T-helper 1 cell treated with Interleukin-12 subunit alpha and Interleukin-12 subunit beta and Interleukin-4 antibody, amounts not matched to agents 30 μg/mL and 1 μg/mL, for 36 hours (primary cell): ENCODE measurements at regions not wholly inside any gene's neighbourhood (a gene's known extent, or its start where the extent isn't known, plus 50 kb on each side); places are given as distances from the start of the nearest gene placed in this dataset.

ENCODE experiments used
- H3K27ac Mint-ChIP-seq: one replicate; pipeline ENCODE4 v1.8.0; 2021; ENCODE audit warnings: mild to moderate bottlenecking, mixed read lengths
- H3K27me3 Mint-ChIP-seq: one replicate; pipeline ENCODE4 v1.8.0; 2021; ENCODE audit warnings: low read depth, mixed read lengths
- H3K36me3 Mint-ChIP-seq: one replicate; pipeline ENCODE4 v1.8.0; 2021; ENCODE audit warnings: low read depth, mixed read lengths
- H3K4me1 Mint-ChIP-seq: one replicate; pipeline ENCODE4 v1.8.0; 2021; ENCODE audit warnings: low read depth, mixed read lengths
- H3K4me3 Mint-ChIP-seq: one replicate; pipeline ENCODE4 v1.8.0; 2021; ENCODE audit warnings: mild to moderate bottlenecking, moderate library complexity, mixed read lengths
- H3K9me3 Mint-ChIP-seq: one replicate; pipeline ENCODE4 v1.8.0; 2021; ENCODE audit warnings: mixed read lengths

DNA sequence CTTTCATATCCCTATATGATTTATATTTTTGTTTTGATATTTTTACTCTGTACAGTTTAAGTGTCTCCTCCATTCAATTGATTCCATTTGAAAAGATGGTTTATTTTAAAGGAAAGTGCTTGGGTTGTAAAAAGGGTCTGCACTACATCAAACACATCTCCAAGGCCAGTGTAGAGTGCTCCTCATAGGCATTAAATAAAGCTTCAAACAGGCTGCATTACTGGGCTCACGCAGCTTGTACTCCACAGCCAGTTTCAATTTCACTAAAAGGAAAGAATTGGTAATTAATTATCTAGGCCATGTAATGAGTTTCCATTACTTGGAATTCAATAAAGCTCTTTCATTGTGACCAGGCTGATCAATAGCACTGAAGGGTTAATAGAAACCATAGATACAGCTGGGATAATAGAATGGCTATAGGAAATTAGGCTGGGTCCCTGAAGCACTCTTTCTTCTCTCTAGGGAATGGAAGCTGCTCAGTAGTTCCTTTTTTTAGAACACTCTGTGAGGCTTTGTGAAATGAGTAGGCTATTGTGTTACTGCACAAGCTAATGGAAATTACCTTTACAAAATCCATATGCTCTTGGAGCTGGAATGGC, 442.2 kb downstream of the RNF144B start:
- Mint-ChIP-seq H3K4me1 (no peaks in the 10 kb centered on the region), H3K36me3 (no peaks in the 10 kb centered on the region), H3K4me3 (no peak overlapping the region), H3K9me3 (peaks cover 33% of the 10 kb centered on the region), H3K27ac (no peak overlapping the region), H3K27me3 (no peaks in the 10 kb centered on the region)

DNA sequence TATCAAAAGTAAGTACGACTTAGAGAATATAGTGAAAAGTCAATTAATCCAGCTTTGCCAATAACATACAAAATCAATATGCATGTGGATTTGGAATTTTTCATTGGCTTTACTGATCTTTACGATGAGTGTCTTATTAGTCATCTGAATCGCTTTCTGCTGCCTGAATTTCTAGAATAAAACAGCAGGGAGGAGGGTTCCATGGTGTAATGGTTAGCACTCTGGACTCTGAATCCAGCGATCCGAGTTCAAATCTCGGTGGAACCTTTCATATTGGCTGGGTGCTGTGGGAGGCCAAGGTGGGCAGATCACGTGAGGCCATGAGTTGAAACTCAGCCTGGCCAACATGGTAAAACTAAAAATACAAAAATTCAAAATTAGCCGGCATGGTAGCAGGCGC, 448.8 kb downstream of the RNF144B start:
- Mint-ChIP-seq H3K27ac (no peak overlapping the region), H3K4me3 (no peak overlapping the region), H3K9me3 (peaks cover 12% of the 10 kb centered on the region), H3K36me3 (no peaks in the 10 kb centered on the region), H3K27me3 (no peaks in the 10 kb centered on the region), H3K4me1 (no peaks in the 10 kb centered on the region)

DNA sequence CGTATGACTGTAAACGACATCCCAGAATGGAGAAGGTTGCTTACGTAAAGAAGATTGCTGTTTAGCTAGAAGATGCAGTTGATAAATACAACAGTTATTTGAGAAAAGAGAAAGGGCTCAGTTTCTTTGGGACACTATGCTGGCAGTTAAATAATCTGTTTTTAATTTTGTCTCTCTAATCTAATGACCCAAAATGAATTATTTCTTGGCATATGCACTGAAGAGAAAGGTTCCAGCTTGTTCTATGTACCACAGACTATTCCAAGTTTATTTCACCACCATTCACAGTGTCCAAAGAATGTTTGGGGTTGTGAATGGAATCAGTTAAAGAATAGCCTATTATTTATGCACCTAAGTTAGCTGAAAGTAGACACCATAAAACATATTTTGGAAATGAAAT, 449.9 kb downstream of the RNF144B start:
- no peaks in the 10 kb centered on the region for H3K27me3 Mint-ChIP-seq
- no peaks in the 10 kb centered on the region for H3K4me1 Mint-ChIP-seq
- peaks cover 12% of the 10 kb centered on the region for H3K9me3 Mint-ChIP-seq
- H3K36me3 Mint-ChIP-seq: no peaks in the 10 kb centered on the region
- H3K27ac Mint-ChIP-seq: no peak overlapping the region
- no peak overlapping the region for H3K4me3 Mint-ChIP-seq

DNA sequence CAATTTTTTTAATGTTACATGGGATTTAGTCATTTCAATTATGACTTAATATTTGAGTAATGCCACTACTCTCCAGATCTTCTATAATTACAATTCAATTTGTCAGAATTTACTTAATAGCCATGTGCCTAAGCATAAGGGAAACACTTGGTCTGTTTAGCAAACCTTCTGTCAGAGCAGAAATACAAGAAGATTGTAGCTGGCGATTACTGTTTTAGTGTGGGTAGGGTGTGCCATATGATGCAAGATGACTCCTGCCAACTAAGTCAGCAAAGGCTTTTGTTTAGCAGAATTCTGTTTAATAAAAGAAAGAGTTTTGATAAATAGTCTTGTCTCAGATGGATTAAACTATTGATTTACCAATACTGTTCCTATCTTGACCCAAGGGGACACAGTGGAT, 455.4 kb downstream of the RNF144B start:
- Mint-ChIP-seq H3K27me3 (no peaks in the 10 kb centered on the region), H3K27ac (no peak overlapping the region), H3K4me1 (no peaks in the 10 kb centered on the region), H3K4me3 (no peak overlapping the region), H3K36me3 (no peaks in the 10 kb centered on the region), H3K9me3 (peaks cover 10% of the 10 kb centered on the region)

DNA sequence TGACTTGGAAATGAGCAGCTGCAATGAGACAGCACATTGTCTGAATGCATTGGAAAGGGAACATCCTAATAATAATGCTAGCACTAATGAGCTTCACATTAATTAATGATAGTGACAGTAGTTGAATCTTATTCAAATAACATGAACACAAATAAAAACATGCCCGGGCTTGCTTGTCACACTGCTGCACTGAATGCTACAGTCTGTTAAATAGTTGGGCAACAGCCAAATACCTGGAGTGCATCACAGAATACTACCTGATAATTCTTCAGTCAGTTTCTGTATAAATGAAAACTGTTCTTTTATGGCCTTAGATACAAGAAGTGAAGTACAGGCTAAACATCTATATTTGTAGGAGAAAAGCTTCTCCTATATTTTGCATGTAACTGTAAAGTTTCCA, 458.7 kb downstream of the RNF144B start:
- Mint-ChIP-seq H3K9me3 (peaks cover 3% of the 10 kb centered on the region), H3K27me3 (no peaks in the 10 kb centered on the region), H3K36me3 (no peaks in the 10 kb centered on the region), H3K27ac (no peak overlapping the region), H3K4me3 (no peak overlapping the region), H3K4me1 (no peaks in the 10 kb centered on the region)

DNA sequence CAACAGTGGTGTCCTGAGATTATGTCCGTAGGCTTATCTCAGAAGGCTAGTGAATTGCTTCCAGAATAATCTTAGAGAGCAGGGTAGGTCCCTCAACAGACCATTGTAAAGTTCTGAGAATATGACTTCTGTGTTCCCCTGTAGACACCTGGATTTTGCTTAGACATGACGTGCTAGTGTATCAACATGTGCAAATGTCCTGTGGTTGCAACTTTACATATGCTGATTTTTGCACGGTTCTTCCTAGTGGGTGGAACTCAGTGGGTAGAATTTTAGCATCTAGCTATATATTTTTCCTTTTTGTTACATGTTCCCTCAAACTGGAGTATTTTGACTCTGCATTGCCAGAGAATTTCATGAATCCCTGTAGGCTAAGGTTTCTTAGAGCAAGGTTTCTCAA, 459.2 kb downstream of the RNF144B start:
- H3K4me1 Mint-ChIP-seq: no peaks in the 10 kb centered on the region
- H3K9me3 Mint-ChIP-seq: peaks cover 3% of the 10 kb centered on the region
- no peaks in the 10 kb centered on the region for H3K27me3 Mint-ChIP-seq
- no peaks in the 10 kb centered on the region for H3K36me3 Mint-ChIP-seq
- no peak overlapping the region for H3K27ac Mint-ChIP-seq
- no peak overlapping the region for H3K4me3 Mint-ChIP-seq

DNA sequence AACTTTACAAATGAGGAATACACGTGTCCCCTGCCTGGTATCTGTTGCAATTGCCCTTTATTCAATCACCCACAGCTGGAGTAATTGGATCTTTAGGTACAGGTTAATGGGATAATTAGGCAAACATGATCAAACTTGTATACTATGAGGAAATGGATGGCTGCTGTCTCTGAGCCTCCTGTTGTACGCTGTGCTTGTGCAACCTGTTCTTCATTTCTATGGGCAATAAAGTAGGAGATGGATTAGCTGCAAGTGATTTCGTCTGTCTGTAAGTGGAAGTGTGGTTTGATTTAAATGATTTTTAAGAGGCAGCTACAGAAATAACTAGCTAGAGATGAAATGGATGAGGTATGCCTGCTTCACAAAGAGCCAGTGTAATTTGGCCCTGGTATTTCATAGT, 474.1 kb downstream of the RNF144B start:
- Mint-ChIP-seq H3K27me3 (no peaks in the 10 kb centered on the region), H3K4me1 (no peaks in the 10 kb centered on the region), H3K4me3 (no peak overlapping the region), H3K9me3 (peaks cover 11% of the 10 kb centered on the region), H3K27ac (no peak overlapping the region), H3K36me3 (no peaks in the 10 kb centered on the region)

DNA sequence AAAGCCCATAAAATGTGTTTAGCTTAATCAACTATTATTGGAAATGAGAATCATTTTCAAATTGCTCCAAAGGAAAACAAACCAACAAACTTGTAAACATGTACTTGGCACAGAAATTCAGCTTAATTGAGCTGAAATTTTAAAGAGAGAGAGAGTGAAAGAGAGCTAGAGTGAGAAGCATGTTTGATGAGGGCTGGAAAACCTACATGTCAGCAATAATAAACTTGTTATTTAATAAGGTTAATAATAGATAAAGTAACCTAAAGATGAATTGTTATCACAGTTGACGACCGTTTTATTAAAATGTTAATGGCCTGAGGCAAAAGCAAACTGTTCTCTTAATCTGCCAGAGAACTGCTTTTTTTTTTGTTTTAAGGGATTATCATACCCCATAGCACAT, 496.1 kb downstream of the RNF144B start:
- H3K9me3 Mint-ChIP-seq: no peaks in the 10 kb centered on the region
- H3K27me3 Mint-ChIP-seq: no peaks in the 10 kb centered on the region
- H3K36me3 Mint-ChIP-seq: no peaks in the 10 kb centered on the region
- H3K4me1 Mint-ChIP-seq: no peaks in the 10 kb centered on the region
- no peak overlapping the region for H3K27ac Mint-ChIP-seq
- no peak overlapping the region for H3K4me3 Mint-ChIP-seq

DNA sequence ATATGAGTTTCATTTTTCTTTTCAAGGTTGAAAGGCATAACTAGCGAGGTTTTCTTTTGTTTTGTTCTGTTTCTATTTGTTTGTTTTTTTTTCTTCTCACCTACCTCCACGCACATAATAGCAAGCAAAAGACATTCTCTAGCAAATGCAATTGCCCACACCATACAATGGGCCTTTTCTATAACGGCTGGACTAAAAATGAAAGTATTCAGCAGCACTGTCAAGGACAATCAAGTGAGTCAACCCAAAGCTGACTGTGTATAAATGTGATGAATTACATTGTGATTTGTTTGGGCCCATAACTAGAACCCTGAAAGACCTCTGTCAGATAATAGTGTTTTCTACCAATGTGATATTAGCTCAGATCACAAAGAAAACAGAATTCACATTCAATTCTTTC, 496.7 kb downstream of the RNF144B start:
- no peaks in the 10 kb centered on the region for H3K27me3 Mint-ChIP-seq
- no peaks in the 10 kb centered on the region for H3K36me3 Mint-ChIP-seq
- no peaks in the 10 kb centered on the region for H3K9me3 Mint-ChIP-seq
- H3K4me3 Mint-ChIP-seq: no peak overlapping the region
- no peaks in the 10 kb centered on the region for H3K4me1 Mint-ChIP-seq
- H3K27ac Mint-ChIP-seq: no peak overlapping the region

DNA sequence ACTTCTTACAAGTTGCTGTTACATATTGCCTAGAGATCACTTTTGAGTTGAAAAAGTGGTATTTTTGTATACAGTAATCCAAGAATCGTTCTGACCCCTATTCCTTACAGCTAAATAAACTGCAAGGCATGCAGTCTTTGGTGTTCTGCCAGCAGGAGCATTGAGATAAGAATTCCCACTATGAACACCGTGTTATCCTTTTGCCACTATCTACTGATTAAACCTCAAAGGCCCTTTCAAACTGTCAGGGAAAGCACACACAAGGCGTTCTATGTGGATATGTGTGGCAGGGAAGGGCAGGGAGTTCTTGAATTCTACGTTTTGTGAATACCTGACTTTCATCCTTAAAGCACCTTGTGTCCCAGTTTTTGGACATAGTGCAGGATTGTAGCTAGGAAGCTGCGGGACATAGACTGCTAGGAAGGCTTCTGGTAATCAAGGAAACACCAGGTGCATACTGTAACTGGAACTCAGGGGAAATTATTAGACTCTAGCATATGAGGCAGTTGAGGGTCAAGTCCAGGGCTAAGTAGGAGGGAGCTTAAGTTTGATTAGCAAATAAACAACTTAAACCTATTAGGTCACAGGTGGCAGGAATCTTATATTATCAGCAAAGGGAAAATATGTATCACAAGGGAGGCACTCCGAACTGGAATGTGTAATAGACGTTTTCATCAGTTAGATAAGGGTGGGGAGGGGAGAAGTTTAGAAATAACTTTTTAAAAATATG, 506.6 kb downstream of the RNF144B start:
- H3K4me1 Mint-ChIP-seq: no peaks in the 10 kb centered on the region
- H3K27ac Mint-ChIP-seq: no peak overlapping the region

DNA sequence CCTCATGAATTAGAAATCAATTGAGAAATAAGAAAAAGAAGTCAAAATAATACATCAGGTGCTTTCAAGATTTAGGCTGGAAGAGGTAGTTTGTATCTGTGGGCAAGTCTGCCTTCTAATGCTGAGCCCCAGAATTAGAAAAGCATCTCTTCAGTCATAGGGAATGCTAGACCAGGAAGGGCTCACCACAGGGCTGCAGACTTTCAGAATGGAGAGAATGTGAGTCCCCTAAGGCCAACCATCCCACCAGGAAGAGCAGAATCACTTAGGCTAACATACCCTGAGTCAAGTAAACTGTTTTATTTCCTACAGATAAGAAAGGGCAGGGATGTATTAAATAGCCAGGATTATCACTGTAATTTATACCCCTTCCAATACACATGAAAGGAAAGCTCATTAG, 510.2 kb downstream of the RNF144B start:
- Mint-ChIP-seq H3K27ac (no peak overlapping the region), H3K27me3 (no peaks in the 10 kb centered on the region), H3K4me1 (no peaks in the 10 kb centered on the region)

More for the DNA sequence above, 506.6 kb downstream of the RNF144B start:
- Mint-ChIP-seq H3K9me3 (no peaks in the 10 kb centered on the region), H3K4me3 (no peak overlapping the region), H3K36me3 (no peaks in the 10 kb centered on the region), H3K27me3 (no peaks in the 10 kb centered on the region)

DNA sequence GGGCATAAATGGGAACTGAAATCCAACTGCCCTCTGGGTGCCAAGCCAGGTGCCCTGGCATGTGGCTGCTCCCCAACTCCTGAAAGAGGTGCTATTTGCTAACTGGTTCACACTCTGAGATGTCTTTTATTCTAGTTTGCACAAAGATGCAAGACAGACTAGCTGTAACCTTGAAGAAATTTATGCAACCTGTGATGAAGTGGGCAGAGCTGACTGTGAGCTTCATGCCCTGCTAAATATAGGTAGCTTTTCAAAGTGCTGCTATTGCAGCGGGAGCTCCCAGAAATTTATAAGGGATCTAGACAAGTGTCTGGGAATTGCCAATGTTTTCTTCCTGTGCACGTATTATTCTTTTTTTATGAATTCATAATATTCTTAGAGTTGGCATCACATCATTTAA, 517.5 kb downstream of the RNF144B start:
- H3K36me3 Mint-ChIP-seq: no peaks in the 10 kb centered on the region
- H3K4me1 Mint-ChIP-seq: no peaks in the 10 kb centered on the region
- no peaks in the 10 kb centered on the region for H3K9me3 Mint-ChIP-seq
- H3K27ac Mint-ChIP-seq: no peak overlapping the region
- no peaks in the 10 kb centered on the region for H3K27me3 Mint-ChIP-seq
- H3K4me3 Mint-ChIP-seq: no peak overlapping the region

More for the DNA sequence above, 510.2 kb downstream of the RNF144B start:
- Mint-ChIP-seq H3K4me3 (no peak overlapping the region), H3K36me3 (no peaks in the 10 kb centered on the region), H3K9me3 (no peaks in the 10 kb centered on the region)

DNA sequence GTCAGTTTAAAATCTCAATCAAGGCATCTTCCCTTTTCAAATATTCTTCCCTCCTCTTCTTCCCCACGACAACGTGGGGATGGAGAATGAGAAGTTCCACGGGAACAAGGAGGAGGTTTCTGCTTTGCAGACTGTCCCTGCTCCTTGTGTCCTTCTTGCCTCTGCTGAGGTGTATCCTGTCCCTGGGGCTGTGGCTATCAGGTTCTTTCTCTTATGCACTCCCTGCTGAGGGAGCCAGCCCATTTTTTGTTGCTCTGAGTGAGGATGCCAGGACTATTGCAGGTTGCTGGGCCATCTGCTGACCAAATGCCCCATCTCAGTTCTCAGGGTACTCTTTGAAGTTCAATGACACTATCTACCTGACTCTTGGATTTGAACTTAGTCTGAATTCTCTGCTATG, 533.6 kb downstream of the RNF144B start:
- H3K4me1 Mint-ChIP-seq: no peaks in the 10 kb centered on the region
- no peak overlapping the region for H3K27ac Mint-ChIP-seq
- H3K27me3 Mint-ChIP-seq: no peaks in the 10 kb centered on the region
- no peak overlapping the region for H3K4me3 Mint-ChIP-seq
- H3K9me3 Mint-ChIP-seq: peaks cover 7% of the 10 kb centered on the region
- no peaks in the 10 kb centered on the region for H3K36me3 Mint-ChIP-seq

DNA sequence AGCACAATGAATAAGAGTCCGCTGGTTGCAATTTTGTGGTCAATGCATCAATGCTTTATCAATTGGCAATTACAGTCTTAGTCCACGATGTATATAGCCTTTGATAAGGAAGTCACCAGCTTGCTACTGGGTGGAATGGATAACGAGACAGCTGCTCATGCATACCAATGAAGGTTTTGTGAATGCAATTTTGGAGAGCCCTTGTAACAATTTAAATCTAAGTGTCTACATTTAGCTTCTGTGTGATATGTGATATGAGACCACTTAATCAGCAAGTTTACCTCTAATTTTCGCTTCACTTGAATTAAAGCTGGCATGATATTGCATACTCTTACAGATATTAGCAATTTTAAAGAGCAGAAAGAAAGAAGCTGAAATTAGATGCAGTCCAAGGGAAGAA, 543.9 kb downstream of the RNF144B start:
- no peaks in the 10 kb centered on the region for H3K36me3 Mint-ChIP-seq
- H3K4me3 Mint-ChIP-seq: no peak overlapping the region
- H3K27me3 Mint-ChIP-seq: no peaks in the 10 kb centered on the region
- H3K4me1 Mint-ChIP-seq: no peaks in the 10 kb centered on the region
- H3K27ac Mint-ChIP-seq: no peak overlapping the region
- H3K9me3 Mint-ChIP-seq: peaks cover 3% of the 10 kb centered on the region

DNA sequence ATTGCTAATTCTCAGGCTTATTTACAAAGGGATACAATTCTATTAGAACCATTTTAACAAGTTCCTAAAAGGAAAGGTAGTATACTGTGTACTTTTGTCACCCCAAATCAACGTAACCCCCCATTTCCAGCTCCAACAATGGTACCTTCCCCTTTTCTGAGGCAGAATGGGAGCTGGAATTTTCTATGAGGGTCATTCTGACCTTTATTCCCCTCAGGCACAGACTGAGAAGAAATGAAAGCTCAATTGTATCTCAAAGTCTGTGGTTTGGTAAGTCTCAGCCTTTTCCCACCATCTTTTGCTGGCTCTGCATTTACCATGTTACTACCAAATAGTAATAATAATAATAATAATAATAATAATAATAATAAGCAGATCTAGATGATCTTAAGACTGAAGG, 571.0 kb downstream of the RNF144B start:
- Mint-ChIP-seq H3K4me1 (no peaks in the 10 kb centered on the region), H3K4me3 (no peak overlapping the region), H3K27me3 (no peaks in the 10 kb centered on the region), H3K27ac (no peak overlapping the region), H3K9me3 (no peaks in the 10 kb centered on the region), H3K36me3 (no peaks in the 10 kb centered on the region)
